Thoracic aorta (tissue), 2 donors: ENCODE measurements at regions not wholly inside any gene's neighbourhood (a gene's known extent, or its start where the extent isn't known, plus 50 kb on each side); places are given as distances from the start of the nearest gene placed in this dataset.
"Not testable (repeated sequence)": the region's sequence is repeated elsewhere in the genome, so short reads cannot be mapped to it uniquely, and the experiment has no call there.

Experiments
- ATAC-seq: fragments of 150-250 bp; one replicate; pipeline ENCODE4 v1.8.0; 2017; ENCODE audit warnings: low read depth; ENCODE audit not compliant: insufficient number of reproducible peaks, low FRiP score
- DNase-seq: peaks from one replicate; pipeline ENCODE4 v3.0.0-alpha.2; 2020; ENCODE audit warnings: low spot score
- H3K27ac ChIP-seq, 2 donors: fragments of 200-600 bp; sonication (generic); 1 replicate in 1 of 2; 2 replicates in 1 of 2; pipeline ENCODE4 v1.5.1; 2016; ENCODE audit warnings: mild to moderate bottlenecking in 2 of 2, moderate library complexity in 2 of 2
- H3K27me3 ChIP-seq: fragments of 200-600 bp; sonication (generic); replicated peaks from 2 replicates; pipeline ENCODE4 v1.6.0; 2016; ENCODE audit warnings: mild to moderate bottlenecking; ENCODE audit not compliant: insufficient read depth
- H3K36me3 ChIP-seq: fragments of 200-600 bp; sonication (generic); one replicate; pipeline ENCODE4 v1.5.1; 2016
- H3K4me1 ChIP-seq, 2 donors: fragments of 200-600 bp; sonication (generic); 1 replicate in 1 of 2; 2 replicates in 1 of 2; pipeline versions ENCODE4 v1.5.1 to v1.6.0; 2016; ENCODE audit warnings: low read depth in 2 of 2, mild to moderate bottlenecking in 1 of 2; ENCODE audit not compliant: control insufficient read depth in 1 of 2
- H3K4me3 ChIP-seq: fragments of 200-600 bp; sonication (generic); 2 replicates; pipeline ENCODE4 v1.5.1; 2016; ENCODE audit warnings: mild to moderate bottlenecking
- H3K9me3 ChIP-seq: fragments of 200-600 bp; sonication (generic); 2 replicates; pipeline ENCODE4 v1.5.1; 2016
- CTCF ChIP-seq: fragments of 200-600 bp; sonication (generic); IDR thresholded peaks from one replicate; pipeline ENCODE4 v1.5.1; 2019; ENCODE audit warnings: antibody characterized with exemption

- Histone ChIP-seq H3K36me3 (no peaks in the 10 kb centered on the region), H3K27ac (no peak overlapping the region), H3K4me1 (no peaks in the 10 kb centered on the region), H3K27me3 (no peaks in the 10 kb centered on the region), H3K4me3 (no peak overlapping the region), H3K9me3 (no peaks in the 10 kb centered on the region)
- TF ChIP-seq CTCF: no peak
- ATAC-seq: no peak
- no peak for DNase-seq
Measured at GRCh38 chr6:71766796-71767195, 119.6 kb upstream of the RIMS1 start.

- Histone ChIP-seq H3K27ac (no peak overlapping the region), H3K36me3 (no peaks in the 10 kb centered on the region), H3K4me3 (no peak overlapping the region), H3K4me1 (no peaks in the 10 kb centered on the region), H3K9me3 (no peaks in the 10 kb centered on the region), H3K27me3 (no peaks in the 10 kb centered on the region)
- TF ChIP-seq CTCF: no peak
- no peak for DNase-seq
- no peak for ATAC-seq
Measured at GRCh38 chr6:71768356-71768755, 118.0 kb upstream of the RIMS1 start.

- Histone ChIP-seq H3K9me3 (peaks cover 20% of the 10 kb centered on the region), H3K4me3 (no peak overlapping the region), H3K4me1 (no peaks in the 10 kb centered on the region), H3K36me3 (no peaks in the 10 kb centered on the region), H3K27me3 (no peaks in the 10 kb centered on the region), H3K27ac (no peak overlapping the region)
- no peak for DNase-seq
- TF ChIP-seq CTCF: no peak
- ATAC-seq: no peak
Measured at GRCh38 chr6:71808865-71809264, 77.5 kb upstream of the RIMS1 start.

- Histone ChIP-seq H3K36me3 (no peaks in the 10 kb centered on the region), H3K27ac (no peak overlapping the region), H3K4me3 (no peak overlapping the region), H3K27me3 (no peaks in the 10 kb centered on the region), H3K9me3 (peaks cover 24% of the 10 kb centered on the region), H3K4me1 (no peaks in the 10 kb centered on the region)
- no peak for TF ChIP-seq CTCF
- ATAC-seq (no peak), DNase-seq (no peak)
Measured at GRCh38 chr6:71810880-71811279, 75.5 kb upstream of the RIMS1 start.

- Histone ChIP-seq H3K4me1 (no peaks in the 10 kb centered on the region), H3K9me3 (no peaks in the 10 kb centered on the region), H3K4me3 (no peak overlapping the region), H3K27ac (no peak overlapping the region), H3K27me3 (no peaks in the 10 kb centered on the region), H3K36me3 (no peaks in the 10 kb centered on the region)
- TF ChIP-seq CTCF: no peak
- ATAC-seq (no peak), DNase-seq (no peak)
Measured at GRCh38 chr6:71822625-71823024, 63.7 kb upstream of the RIMS1 start.

GRCh38 chr6:71832110-71832764 lies 54.1 kb upstream of the RIMS1 start:
- H3K4me1 ChIP-seq, DNase-seq, ATAC-seq, H3K9me3 ChIP-seq, H3K27ac ChIP-seq, H3K27me3 ChIP-seq, H3K4me3 ChIP-seq, H3K36me3 ChIP-seq: not testable (repeated sequence)
